ENCODE measurements at regions not wholly inside any gene's neighbourhood (a gene's known extent, or its start where the extent isn't known, plus 50 kb on each side); places are given as distances from the start of the nearest gene placed in this dataset.

- TF ChIP-seq HNRNPH1 (optimal IDR thresholded peaks at IDR 0.05; ENCODE audit: low read depth, low read length) (no peak), PITX1 (CRISPR knock-in tag; IDR thresholded peaks at IDR 0.05) (no peak), ZNF713 (CRISPR knock-in tag; IDR thresholded peaks at IDR 0.05) (no peak), ZFP1 (CRISPR knock-in tag; IDR thresholded peaks at IDR 0.05) (no peak), TBL1XR1 (IDR thresholded peaks at IDR 0.05; ENCODE audit: borderline replicate concordance, low read length, partially characterized antibody) (no peak), ZBTB4 (CRISPR knock-in tag; IDR thresholded peaks at IDR 0.05; ENCODE audit: borderline replicate concordance) (no peak), NR0B2 (CRISPR knock-in tag; IDR thresholded peaks at IDR 0.05) (no peak), ZBTB46 (CRISPR knock-in tag; IDR thresholded peaks at IDR 0.05; ENCODE audit: borderline replicate concordance) (no peak)
Observed at GRCh38 chr17:69723316-69723715, 308.8 kb downstream of the MAP2K6 start.

Data from HepG2 (cell line).